GM21526 (cell line): ENCODE measurements at regions not wholly inside any gene's neighbourhood (a gene's known extent, or its start where the extent isn't known, plus 50 kb on each side); places are given as distances from the start of the nearest gene placed in this dataset.

ENCODE experiments used
- ATAC-seq: cut with Tn5 transposase; IDR thresholded peaks from one replicate; pipeline ENCODE4 v1.9.1; 2021; ENCODE audit warnings: moderate library complexity; ENCODE audit not compliant: unreplicated experiment, low FRiP score

DNA sequence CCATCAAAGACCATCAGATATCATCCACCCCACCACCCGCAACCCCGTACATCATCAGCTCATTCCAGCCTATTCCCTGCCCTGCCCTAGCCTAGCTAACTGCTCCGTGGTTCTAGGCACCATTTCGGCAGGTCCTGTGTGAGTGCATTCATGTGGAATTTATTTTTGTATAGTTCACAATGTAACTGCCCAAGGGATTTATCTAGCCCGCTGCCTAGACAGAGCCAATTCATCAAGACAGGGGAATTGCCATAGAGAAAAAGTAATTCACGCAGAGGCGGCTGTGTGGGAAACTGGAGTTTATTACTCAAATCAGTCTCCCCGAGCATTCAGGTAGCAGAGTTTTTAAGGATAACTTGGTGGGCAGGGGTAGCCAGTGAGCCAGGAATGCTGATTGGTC lies 109.2 kb upstream of the UBL3 start:
- ATAC-seq: no peak

DNA sequence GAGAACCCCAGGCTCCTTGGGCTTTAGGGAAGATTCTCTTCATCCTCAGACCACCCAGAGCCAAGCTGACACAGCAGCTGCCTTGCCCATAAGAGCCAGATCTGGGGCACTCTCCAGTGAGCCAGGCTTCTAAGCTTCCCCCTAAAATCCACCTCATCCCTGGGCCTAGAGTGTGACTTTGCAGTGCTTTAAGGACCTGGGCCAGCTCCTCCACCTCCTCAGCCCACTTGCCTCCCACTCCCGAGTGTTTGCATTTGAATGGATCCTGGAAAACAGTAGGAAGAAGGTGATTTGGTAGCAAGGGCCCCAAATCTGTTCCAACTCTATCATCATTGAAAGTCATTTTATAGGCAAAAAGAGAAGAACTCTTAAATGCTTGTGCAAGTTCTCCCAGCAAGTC lies 108.7 kb upstream of the UBL3 start:
- no peak for ATAC-seq

DNA sequence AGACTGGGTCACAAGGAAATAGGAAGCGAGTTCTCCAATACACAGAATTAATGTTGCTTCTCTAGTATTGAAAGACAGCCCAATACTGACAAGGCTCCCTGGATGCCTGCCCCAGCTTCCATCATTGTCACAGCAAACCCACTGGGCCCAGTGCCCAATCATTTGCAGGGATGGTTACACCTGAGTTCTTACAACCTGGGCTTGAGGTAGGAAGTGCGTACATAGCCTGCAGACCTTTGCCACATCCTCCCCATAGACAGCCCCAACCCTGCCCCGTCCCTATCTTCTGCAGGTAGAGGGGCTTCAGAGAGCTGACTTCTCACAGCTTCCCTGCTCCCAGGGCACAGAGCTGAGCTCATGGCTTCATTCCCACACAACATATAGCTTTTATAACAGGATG lies 108.1 kb upstream of the UBL3 start:
- no peak for ATAC-seq

DNA sequence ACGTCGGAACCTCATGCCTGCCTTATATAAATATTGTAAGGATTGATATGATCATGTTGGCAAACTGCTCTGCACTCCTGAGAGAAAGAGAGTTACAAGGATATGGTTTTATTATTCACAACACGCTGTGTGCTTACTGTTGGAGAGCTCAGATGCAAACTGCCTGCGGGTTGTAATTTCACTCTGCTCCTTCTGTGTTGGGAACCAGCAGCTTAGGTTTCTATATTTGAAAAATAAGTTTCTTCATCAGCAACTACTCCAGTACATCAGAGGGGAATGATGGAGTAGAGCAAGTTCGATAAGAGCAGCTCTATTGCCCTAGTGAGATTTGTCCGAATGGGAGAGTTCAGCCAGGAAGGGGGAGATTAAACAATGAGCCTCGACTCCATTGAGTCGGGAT lies 106.9 kb upstream of the UBL3 start:
- ATAC-seq: no peak

DNA sequence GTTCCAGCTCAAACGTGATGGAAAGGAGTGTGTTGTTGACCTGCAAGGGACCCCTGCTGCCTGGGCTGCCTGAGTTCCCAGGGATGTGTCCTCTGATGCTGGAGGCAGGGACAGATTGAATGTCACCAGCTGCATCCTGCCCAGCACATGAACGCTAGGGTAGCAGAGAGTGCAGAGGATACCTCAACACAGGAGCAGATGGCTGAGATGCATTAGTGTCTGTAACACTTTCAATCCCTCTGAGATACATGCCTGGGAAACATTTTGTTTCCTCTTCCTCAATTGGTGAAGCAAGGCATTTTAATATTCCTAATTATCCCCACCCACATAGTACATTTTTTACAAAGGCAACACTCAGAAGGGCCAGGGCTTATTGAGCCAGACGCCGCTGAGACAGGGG lies 106.4 kb upstream of the UBL3 start:
- no peak for ATAC-seq

DNA sequence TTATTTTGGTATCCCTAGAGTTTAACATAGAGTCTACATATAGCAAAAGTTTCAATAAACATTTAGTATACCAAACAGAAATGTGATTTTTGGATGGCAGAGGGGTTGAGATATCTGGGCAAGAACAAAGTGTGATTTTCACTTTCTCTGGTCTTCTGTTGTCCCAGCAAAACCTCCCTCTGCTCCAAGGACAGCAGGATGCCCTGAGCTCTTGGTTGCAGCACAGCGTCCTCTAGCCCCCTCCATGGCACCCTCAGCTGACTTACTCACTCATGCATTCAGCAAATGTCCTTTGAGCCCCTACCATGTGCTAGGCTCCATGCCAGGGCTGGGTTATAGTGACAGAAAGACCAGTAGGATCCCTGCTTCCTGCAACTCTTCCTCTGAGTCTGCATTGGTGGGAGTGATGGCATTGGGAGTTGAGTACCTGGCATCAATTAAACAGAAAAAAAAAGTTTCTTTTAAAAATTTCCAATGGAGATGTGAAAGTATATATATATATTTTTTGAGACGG lies 104.8 kb upstream of the UBL3 start:
- no peak for ATAC-seq

DNA sequence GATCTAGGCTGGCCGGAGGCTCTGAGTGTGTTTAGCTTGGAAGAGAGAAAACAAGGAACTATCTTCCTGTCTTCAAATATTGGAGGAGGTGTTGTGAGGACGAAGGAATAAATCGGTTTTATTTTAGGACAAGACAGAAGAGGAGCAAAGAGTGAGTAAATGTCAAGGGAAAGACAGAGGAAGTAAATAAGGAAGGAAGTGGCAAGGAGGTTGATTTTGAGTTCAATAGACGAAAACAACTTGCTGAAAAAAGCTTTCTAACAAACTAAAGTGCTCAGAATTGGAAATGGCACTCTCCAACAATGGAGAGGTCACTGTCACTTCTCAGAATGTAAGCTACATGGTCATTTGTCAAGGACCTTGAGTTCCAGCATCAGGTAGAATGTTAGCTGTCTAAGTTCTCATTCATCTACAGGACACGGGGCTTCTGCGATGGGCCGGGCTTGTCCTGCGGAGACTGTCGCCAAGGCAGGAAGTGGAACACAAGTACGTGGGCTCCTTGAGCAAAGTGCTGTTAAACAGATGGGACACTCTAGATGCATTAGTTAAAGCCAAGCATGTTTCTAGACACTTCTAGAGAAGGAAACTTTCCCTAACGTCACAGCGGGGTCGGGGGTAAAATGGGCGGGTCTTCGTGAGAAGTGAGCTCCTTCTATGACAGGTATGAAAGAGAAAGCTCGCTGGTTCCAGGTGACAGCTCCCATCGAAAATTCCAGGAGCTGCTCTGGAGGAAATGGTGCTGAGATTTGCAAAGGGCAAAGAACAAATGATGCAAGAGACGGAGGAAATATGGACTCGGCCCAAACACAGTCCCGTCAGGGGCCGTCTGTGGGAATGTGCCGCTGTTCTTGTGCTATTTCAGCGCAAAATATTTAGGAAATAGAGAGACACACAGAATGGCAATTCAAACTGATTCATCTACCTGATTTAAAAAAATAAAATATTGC lies 103.9 kb upstream of the UBL3 start:
- no peak for ATAC-seq

DNA sequence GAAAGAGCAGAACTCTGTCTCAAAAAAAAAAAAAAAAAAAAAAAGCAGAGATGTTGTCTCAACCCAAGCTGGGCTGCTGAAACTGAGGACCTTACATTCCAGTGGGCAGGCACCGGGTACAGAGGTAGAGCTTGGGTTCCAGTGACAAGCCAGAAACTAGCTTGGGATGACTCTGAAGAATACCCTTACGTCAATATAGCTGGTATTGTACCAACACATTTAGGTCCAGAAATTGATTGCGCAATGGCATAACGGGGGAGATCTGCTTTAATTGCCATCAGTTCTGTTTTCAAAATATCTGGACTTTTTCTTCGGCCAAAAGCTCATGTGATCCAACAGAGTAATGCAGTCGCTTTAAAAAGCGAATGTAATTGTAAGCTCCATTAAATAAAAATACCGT lies 103.1 kb upstream of the UBL3 start:
- ATAC-seq: no peak

DNA sequence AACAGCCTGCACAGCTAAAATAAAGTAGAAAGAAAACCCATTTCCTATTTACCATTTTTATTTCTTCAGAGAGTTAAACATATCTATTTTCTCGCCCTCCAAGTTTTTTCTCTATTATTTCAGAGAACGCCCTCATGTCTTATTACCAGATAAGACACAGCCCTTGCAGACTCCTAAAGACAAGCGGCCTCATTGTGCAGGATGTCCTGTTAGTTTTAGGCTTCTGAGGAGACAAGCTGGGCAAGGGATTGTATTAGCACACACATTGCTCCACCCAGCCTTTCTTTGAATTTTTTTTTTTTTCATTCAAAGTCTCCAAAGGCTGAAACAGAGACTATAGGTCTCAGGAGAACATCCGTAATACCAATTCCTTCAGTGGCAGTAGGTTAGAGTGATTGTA lies 101.8 kb upstream of the UBL3 start:
- no peak for ATAC-seq

DNA sequence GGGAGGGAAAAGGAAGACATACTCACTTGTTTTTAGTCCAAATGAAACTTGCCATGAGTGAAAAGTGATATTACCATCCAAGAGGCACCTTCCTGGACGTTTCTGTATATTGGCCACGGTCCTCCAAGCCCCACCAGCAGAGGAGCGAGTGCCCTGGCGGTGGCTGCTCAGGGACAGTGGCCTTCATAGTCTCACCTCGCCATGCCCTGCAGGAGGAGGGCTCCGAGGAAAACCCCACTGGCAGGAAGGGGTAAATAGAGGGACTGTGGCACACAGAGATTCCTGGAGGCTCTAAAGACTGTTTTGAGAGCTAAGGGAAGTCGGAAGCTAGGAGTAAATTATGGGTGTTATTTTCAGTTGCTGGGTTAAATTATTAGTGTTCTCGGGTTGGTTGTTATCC lies 98.4 kb upstream of the UBL3 start:
- ATAC-seq: no peak

DNA sequence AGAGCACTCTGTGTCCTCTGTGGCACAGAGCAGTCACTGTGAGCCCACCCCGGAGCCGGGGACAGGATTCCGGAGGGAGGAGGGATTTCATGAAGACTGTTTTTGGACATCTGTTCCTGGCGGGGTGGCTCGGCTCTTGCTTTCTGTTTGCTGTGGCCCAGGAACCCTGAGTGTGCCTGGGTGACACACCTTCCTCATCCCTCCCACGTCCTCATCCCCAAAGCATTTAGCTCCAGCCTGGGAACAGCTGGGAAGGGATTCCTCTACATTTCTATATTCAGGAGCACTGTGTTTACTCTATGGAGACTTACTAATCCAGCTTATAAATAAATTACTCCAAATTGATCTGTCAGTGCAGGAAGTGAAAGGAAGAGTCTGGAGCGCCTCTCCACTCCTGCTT lies 97.8 kb upstream of the UBL3 start:
- ATAC-seq: no peak

DNA sequence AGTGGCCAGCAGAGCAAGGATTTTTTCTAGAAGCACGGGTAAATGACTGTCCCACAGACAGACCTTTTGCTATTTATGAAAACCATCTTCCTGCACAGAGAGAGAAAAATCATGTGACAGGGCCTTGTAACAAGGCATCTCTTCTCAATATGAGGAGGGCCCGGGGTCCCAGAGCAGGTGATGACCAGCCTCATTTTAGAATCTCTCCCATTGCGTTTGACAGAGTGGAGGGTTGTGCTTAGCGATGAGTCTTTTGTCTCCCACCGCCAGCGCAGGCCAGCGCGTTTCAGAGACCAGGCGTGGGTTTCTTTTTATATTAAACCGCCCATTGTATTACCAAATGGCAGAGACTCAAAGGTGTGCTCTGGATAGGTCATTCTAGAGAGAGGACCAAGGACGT lies 97.4 kb upstream of the UBL3 start:
- ATAC-seq: no peak

DNA sequence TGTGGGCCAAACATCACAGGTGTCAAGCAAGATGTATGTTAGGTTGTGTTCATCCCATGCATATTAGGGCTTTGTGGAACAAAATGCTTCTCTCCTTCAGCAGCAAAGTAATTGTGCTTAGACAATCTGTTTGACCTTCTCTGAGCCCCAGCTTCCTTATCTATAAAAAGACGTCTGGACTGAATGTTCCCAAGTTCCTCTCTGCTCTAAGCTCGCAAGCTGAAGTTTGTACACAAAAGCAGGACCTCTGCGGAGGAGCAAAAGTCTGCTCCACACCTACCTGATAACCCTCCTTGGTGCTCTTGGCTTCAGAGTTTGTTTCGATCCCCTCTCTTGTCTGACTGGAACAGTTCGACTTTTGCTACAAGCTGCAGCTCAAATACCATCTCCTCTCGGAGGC lies 95.7 kb upstream of the UBL3 start:
- no peak for ATAC-seq

DNA sequence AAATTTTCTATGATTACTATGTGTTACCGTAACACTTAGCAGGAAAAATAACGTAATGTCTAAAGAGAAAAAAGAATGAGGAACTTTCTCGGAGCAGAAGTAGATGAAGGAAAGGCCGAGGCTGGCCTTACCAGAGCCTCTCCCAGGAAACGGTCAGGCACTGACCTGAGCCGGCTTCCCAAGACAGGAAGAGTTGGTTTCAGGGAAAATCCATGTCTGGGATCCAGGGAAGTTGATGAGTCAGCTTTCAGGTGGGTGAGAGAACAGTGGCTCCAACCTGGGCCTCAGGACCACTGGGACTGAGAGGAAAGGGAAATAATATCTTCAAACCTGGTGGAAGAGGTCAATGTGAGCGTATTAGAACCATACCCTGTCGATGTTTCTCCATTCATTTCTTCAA lies 93.3 kb upstream of the UBL3 start:
- no peak for ATAC-seq

DNA sequence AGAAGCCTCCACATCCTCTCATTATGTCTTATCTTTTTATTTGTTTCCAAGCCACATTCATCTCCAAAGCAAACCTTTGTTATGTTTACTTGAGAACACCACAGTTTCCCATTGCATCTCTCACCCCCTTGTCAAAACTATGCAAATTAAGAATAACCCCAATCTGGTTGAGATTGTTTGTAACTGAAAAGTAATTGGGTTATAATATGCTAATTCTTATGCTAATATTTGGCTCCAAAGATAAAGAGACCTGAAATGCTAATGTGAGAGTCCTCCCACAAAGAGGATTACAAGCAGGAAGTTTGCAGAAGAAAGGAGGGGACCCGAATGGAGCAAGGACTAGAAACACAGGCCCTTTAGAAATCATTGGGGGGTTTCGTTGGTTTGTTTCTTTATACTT lies 92.9 kb upstream of the UBL3 start:
- ATAC-seq: no peak

DNA sequence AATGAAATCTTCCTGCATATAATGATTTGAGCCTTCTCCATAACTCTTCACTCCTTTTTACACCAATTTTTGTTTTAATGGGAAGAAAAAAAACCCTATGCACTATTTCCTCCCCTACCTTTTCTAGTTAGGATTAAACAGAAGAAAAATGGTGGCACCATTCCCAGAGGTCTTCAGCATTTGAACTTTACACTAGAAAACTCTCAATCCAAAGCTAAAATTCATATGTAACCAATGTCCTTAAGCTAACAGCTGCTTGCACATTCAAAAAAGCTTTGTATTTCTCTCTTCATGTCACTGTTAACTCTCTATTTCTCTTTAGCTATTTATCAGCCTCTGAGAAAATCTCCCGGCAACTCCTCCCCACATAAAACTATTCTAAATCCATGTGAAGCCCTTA lies 90.3 kb upstream of the UBL3 start:
- ATAC-seq: no peak

DNA sequence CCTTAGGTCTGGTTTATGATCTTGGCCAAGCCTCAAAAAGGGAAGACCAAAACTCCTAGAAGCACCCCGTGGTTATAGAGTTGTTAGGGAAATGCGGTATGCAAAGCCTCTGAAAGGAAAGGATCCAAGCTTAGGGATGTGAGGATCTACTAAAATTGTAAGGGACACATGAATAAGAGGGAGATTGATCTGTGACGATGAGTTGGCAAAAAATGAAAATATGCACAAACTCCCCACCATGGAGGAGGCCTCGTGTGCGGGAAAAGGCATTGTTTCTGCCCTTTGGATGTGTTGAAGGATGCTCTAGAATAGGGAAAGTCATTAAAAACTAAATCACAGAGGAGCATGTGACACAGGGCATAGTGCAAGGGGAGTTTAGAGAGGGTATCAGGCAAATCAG lies 88.7 kb upstream of the UBL3 start:
- no peak for ATAC-seq

DNA sequence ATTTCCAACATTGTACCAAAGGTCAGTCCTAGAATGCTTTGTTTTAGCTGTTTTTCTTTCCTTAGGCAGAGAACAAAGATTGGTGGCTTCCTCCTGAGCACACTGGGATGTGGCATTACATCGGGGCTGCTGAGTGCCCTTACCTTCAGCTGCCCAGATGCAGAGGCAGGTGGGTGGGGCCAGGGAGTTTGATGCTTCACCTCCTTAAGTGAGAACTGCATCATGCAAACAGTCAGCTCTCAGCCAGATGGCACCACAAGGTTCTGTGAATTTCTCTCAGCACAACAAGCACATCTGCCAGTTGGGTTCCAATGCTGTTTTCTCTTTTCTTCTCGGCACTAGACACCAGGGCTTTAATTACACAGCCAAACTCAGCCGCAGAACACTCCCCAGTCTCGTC lies 87.4 kb upstream of the UBL3 start:
- ATAC-seq: no peak

DNA sequence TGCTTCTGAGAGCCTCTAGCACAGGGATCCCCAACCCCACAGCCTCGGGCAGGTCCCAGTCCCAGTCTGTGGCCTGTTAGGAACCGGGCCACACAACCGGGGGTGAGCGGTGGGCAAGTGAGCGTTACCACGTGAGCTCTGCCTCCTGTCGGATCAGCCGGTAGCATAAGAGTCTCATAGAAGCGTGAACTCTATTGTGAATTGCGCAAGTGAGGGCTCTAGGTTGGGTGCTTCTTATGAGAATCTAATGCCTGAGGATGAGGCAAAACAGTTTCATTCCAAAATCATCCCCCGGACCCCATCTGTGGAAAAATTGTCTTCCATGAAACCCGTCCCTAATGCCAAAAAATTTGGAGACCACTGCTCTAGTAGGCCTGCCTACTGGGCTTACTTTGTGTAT lies 87.0 kb upstream of the UBL3 start:
- no peak for ATAC-seq

DNA sequence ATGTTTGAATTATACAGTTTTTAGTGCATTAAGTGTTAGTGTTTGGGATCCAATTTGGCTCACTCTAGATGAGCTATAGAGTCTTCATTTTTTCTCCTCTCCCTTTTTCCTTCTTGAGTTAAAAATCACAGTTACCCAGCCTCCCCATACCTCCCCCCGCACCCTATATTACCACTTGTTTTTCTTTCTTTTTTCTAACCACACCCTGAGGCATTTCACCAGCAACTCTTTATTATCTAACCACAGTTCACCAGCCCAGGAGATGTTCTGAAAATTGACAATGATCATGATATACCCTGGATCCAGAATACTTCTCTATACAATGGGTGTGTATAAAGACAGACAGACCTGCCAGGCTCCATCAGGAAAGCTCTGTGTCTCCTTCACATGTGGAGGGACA lies 86.5 kb upstream of the UBL3 start:
- no peak for ATAC-seq

DNA sequence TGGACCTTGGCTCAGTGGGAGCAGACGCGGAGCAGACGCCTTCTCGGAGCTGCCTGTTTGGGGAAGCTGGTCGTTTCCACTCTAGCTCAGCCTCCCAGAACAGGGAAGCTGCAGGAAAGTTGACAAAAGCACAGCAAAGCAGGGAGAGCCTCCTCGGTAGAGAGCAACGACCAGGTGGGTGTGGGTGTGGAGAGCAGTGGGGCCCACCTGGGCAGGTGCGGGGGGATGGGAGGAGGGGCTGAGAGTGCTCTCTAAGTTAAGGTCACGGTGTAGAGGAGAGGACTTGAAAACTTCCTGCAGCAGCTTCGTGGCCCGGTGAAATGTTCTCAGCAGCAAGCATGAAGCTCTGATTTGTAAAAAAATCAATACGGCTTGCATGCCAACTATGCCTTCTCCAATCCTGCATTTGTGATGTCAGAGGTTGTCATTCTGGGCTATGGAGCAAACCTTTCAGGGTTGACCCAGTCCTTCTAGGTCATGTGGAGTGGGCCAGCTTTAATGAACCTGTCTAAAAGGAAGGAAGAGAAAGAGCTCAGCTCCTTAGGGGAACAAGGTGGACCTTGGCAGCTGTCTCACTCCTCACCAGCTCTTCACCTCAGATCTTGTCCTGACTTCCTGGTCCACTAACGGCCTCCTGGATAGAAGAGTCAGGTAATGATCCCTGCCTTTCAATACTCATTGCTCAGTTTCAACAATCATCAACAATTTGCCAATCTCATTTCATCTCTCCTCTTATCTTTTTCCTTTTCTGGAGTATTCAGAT lies 85.8 kb upstream of the UBL3 start:
- ATAC-seq: peak; percentile 25
